ENCODE measurements at regions not wholly inside any gene's neighbourhood (a gene's known extent, or its start where the extent isn't known, plus 50 kb on each side); places are given as distances from the start of the nearest gene placed in this dataset.

- no peak for TF ChIP-seq YY1 (IDR thresholded peaks at IDR 0.05; ENCODE audit: extremely low read depth, insufficient replicate concordance, low read depth, low read length)
- TF ChIP-seq CTCF (IDR thresholded peaks at IDR 0.05 in 2 of 3, conservative IDR thresholded peaks at IDR 0.05 in 1 of 3; ENCODE audit: borderline replicate concordance in 1 of 3, insufficient read depth in 1 of 3, low read depth in 2 of 3, low read length in 2 of 3) = no peak
- no peak for TF ChIP-seq POLR2A (IDR thresholded peaks at IDR 0.05; ENCODE audit: borderline replicate concordance, extremely low read depth, insufficient read depth, insufficient read length)
- no peak for TF ChIP-seq RAD21 (IDR thresholded peaks at IDR 0.05; ENCODE audit: low read depth)
- no peak for TF ChIP-seq ZFX (IDR thresholded peaks at IDR 0.05)
Measured at GRCh38 chr2:48170281-48170680, 144.2 kb upstream of the FOXN2 start.
